Stimulated activated CD4-positive, alpha-beta T cell treated with anti-CD3 and anti-CD28 coated beads, Interleukin-2, amount 100 ng/mL, for 4 hours (primary cell): ENCODE measurements at regions not wholly inside any gene's neighbourhood (a gene's known extent, or its start where the extent isn't known, plus 50 kb on each side); places are given as distances from the start of the nearest gene placed in this dataset.

Experiments
- DNase-seq: peaks from one replicate; pipeline ENCODE4 v3.0.0-alpha.2; 2020; ENCODE audit warnings: low read depth

- no peak for DNase-seq
These were observed 283.1 kb downstream of the HLX start for GRCh38 chr1:221162352-221162751.

- no peak for DNase-seq
These were observed 283.7 kb downstream of the HLX start for GRCh38 chr1:221162939-221163338.

GRCh38 chr1:221164029-221164428, 284.8 kb downstream of the HLX start:
- DNase-seq = no peak

- no peak for DNase-seq
These were observed 286.0 kb downstream of the HLX start for GRCh38 chr1:221164951-221165838.

GRCh38 chr1:221165839-221166500, 286.7 kb downstream of the HLX start:
- no peak for DNase-seq

GRCh38 chr1:221166559-221167318, 287.5 kb downstream of the HLX start:
- DNase-seq = no peak

GRCh38 chr1:221169447-221169889, 290.2 kb downstream of the HLX start:
- no peak for DNase-seq

- DNase-seq = no peak
These were observed 290.9 kb downstream of the HLX start for GRCh38 chr1:221170171-221170570.

- no peak for DNase-seq
These were observed 292.5 kb downstream of the HLX start for GRCh38 chr1:221171768-221172167.

- DNase-seq = no peak
These were observed 293.6 kb downstream of the HLX start for GRCh38 chr1:221172841-221173240.

GRCh38 chr1:221174330-221174993, 295.2 kb downstream of the HLX start:
- DNase-seq = no peak

- no peak for DNase-seq
These were observed 296.0 kb downstream of the HLX start for GRCh38 chr1:221175249-221175648.

GRCh38 chr1:221180704-221181368, 301.6 kb downstream of the HLX start:
- no peak for DNase-seq

- no peak for DNase-seq
These were observed 303.7 kb downstream of the HLX start for GRCh38 chr1:221182791-221183533.

GRCh38 chr1:221184131-221184794, 305.0 kb downstream of the HLX start:
- no peak for DNase-seq

- no peak for DNase-seq
These were observed 307.9 kb downstream of the HLX start for GRCh38 chr1:221187174-221187573.

GRCh38 chr1:221188458-221188857, 309.2 kb downstream of the HLX start:
- DNase-seq = no peak

GRCh38 chr1:221190249-221190648, 311.0 kb downstream of the HLX start:
- DNase-seq = no peak

GRCh38 chr1:221192055-221192454, 312.8 kb downstream of the HLX start:
- no peak for DNase-seq

- no peak for DNase-seq
These were observed 321.2 kb downstream of the HLX start for GRCh38 chr1:221200464-221200863.
